Activated T-helper 17 cell treated with anti-CD3 and anti-CD28 coated beads, Interleukin-2, amount 50 U/mL, for 72 hours (primary cell): ENCODE measurements at regions not wholly inside any gene's neighbourhood (a gene's known extent, or its start where the extent isn't known, plus 50 kb on each side); places are given as distances from the start of the nearest gene placed in this dataset.

Source experiments
- ATAC-seq: fragments of 150-1000 bp; cut with Tn5 transposase; replicated peaks from 2 replicates; pipeline ENCODE4 v1.10.0; 2021; ENCODE audit warnings: mild to moderate bottlenecking, moderate library complexity
- H3K27ac Mint-ChIP-seq: one replicate; pipeline ENCODE4 v1.8.0; 2022; ENCODE audit warnings: mixed read lengths
- H3K27me3 Mint-ChIP-seq: one replicate; pipeline ENCODE4 v1.8.0; 2022; ENCODE audit warnings: mixed read lengths
- H3K36me3 Mint-ChIP-seq: one replicate; pipeline ENCODE4 v1.8.0; 2022; ENCODE audit warnings: low read depth, mild to moderate bottlenecking, mixed read lengths
- H3K4me1 Mint-ChIP-seq: one replicate; pipeline ENCODE4 v1.8.0; 2022; ENCODE audit warnings: mixed read lengths
- H3K4me3 Mint-ChIP-seq: one replicate; pipeline ENCODE4 v1.8.0; 2022; ENCODE audit warnings: mild to moderate bottlenecking, mixed read lengths
- H3K9me3 Mint-ChIP-seq: one replicate; pipeline ENCODE4 v1.8.0; 2022; ENCODE audit warnings: mixed read lengths

- Mint-ChIP-seq H3K4me1 (no peaks in the 10 kb centered on the region), H3K4me3 (no peak overlapping the region), H3K9me3 (no peaks in the 10 kb centered on the region), H3K27me3 (peaks cover 4% of the 10 kb centered on the region), H3K27ac (no peak overlapping the region), H3K36me3 (no peaks in the 10 kb centered on the region)
- no peak for ATAC-seq
Measured at GRCh38 chr12:58224536-58225105, 283.3 kb downstream of the ATP23 start.

DNA sequence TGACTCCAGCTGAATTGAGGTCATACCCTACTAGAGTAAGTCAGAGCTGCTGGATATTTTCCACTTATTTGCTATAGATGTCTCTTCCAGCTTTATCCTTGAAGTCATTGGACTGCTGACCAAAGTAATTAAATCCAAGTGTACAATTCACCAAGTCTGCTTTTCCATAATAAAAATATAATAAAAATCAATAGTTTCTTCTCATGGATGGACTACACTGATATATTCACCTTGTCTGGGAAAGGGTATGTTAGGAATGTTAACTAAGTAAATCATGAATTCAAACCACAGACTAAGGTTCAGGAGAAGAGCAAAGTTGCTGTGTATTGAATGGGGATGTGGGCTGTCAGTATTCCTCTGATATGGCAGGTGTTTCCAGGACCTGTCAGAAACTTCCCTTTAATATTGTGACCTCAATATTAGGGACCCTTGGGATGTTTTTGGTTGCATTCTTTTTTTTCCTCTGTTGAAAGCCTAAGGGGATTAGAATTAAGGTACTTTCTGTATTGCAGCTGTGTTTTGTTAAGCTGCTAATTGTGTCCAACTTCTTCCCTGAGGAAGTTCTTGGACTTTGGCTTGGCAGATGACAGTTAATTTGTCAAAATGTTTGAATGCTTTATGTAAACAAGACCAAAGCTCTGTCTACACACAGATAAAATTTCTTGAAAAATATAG, 284.0 kb downstream of the ATP23 start:
- no peak for ATAC-seq
- Mint-ChIP-seq H3K4me1 (no peaks in the 10 kb centered on the region), H3K9me3 (peaks cover 4% of the 10 kb centered on the region), H3K36me3 (no peaks in the 10 kb centered on the region), H3K4me3 (no peak overlapping the region), H3K27ac (no peak overlapping the region), H3K27me3 (peaks cover 4% of the 10 kb centered on the region)

- ATAC-seq, result no peak
- Mint-ChIP-seq H3K4me3 (no peak overlapping the region), H3K9me3 (peaks cover 7% of the 10 kb centered on the region), H3K36me3 (no peaks in the 10 kb centered on the region), H3K27ac (no peak overlapping the region), H3K27me3 (peaks cover 34% of the 10 kb centered on the region), H3K4me1 (no peaks in the 10 kb centered on the region)
Measured at GRCh38 chr12:58233886-58234285, 292.5 kb downstream of the ATP23 start.

- no peaks in the 10 kb centered on the region for H3K4me1 Mint-ChIP-seq
- no peak overlapping the region for H3K27ac Mint-ChIP-seq
- no peak for ATAC-seq
- peaks cover 3% of the 10 kb centered on the region for H3K9me3 Mint-ChIP-seq
- H3K27me3 Mint-ChIP-seq, result peaks cover 37% of the 10 kb centered on the region
- no peak overlapping the region for H3K4me3 Mint-ChIP-seq
- no peaks in the 10 kb centered on the region for H3K36me3 Mint-ChIP-seq
Measured at GRCh38 chr12:58238411-58238810, 297.0 kb downstream of the ATP23 start.

GRCh38 chr12:58241099-58241498, 299.7 kb downstream of the ATP23 start:
- peaks cover 31% of the 10 kb centered on the region for H3K27me3 Mint-ChIP-seq
- no peaks in the 10 kb centered on the region for H3K9me3 Mint-ChIP-seq
- H3K27ac Mint-ChIP-seq, result no peak overlapping the region
- no peaks in the 10 kb centered on the region for H3K4me1 Mint-ChIP-seq
- ATAC-seq, result no peak
- H3K4me3 Mint-ChIP-seq, result no peak overlapping the region
- no peaks in the 10 kb centered on the region for H3K36me3 Mint-ChIP-seq

- H3K36me3 Mint-ChIP-seq, result no peaks in the 10 kb centered on the region
- no peaks in the 10 kb centered on the region for H3K9me3 Mint-ChIP-seq
- H3K27me3 Mint-ChIP-seq, result peaks cover 16% of the 10 kb centered on the region
- no peak overlapping the region for H3K27ac Mint-ChIP-seq
- H3K4me3 Mint-ChIP-seq, result no peak overlapping the region
- no peaks in the 10 kb centered on the region for H3K4me1 Mint-ChIP-seq
- no peak for ATAC-seq
Measured at GRCh38 chr12:58242796-58243630, 301.6 kb downstream of the ATP23 start.

DNA sequence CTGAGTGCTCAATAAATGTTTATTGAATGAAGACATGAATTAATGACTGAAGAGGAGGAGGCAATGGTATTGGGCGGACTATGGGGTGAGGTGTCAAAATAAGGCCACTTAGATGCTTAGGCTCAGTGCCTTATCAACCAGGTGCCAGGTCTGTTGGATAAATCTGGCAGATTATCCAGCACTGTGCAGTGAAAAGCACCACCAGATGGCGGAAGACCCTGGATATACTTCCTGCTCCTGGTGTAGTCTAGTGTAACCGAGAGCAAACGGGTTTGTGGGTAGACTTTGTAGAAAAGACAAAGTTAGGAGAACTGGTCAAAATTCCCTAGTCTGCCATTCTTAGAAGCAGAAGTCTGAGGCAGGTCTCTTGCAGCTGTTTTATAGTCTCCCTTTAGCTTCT, 306.3 kb downstream of the ATP23 start:
- ATAC-seq, result no peak
- Mint-ChIP-seq H3K9me3 (no peaks in the 10 kb centered on the region), H3K27ac (no peak overlapping the region), H3K36me3 (no peaks in the 10 kb centered on the region), H3K4me1 (no peaks in the 10 kb centered on the region), H3K4me3 (no peak overlapping the region), H3K27me3 (peaks cover 5% of the 10 kb centered on the region)

DNA sequence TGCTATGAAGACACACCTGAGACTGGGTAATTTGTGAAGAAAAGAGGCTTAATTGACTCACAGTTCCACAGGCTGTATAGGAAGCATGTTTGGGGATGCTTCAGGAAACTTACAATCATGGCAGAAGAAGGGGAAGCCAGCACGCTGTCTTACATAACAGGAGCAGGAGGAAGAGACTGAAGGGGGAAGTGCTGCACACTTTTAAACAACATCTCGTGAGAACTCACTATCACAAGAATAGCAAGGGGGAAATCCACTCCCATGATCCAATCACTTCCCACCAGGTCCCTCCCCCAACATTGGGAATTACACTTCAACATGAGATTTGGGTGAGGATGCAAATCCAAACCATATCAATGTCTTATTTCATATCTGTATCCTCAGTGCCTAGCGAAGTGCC, 307.2 kb downstream of the ATP23 start:
- no peak for ATAC-seq
- H3K4me1 Mint-ChIP-seq, result no peaks in the 10 kb centered on the region

DNA sequence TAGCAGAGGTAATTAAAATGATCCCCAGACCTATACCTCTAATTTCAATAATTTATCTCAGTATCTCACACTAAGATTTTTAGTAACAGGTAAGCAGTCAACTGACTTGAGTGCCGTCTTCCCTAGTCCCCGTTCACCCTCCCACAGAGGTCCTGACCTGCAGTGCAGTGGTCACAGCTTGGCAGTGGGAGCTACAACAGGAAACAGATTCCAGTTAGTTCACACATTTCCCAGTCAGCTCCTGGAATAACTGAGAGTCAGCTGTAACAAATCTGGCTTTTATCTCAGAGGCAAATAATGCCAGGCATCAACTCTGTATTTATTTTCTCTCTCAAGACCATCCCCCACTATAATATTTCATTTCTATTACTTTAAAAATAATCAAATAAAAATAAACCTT, 308.2 kb downstream of the ATP23 start:
- H3K27me3 Mint-ChIP-seq, result peaks cover 3% of the 10 kb centered on the region
- ATAC-seq, result no peak
- no peak overlapping the region for H3K4me3 Mint-ChIP-seq
- no peak overlapping the region for H3K27ac Mint-ChIP-seq
- no peaks in the 10 kb centered on the region for H3K4me1 Mint-ChIP-seq
- H3K36me3 Mint-ChIP-seq, result no peaks in the 10 kb centered on the region
- no peaks in the 10 kb centered on the region for H3K9me3 Mint-ChIP-seq

More for the DNA sequence above, 307.2 kb downstream of the ATP23 start:
- Mint-ChIP-seq H3K9me3 (no peaks in the 10 kb centered on the region), H3K36me3 (no peaks in the 10 kb centered on the region), H3K27ac (no peak overlapping the region), H3K27me3 (peaks cover 5% of the 10 kb centered on the region), H3K4me3 (no peak overlapping the region)

- H3K27ac Mint-ChIP-seq, result no peak overlapping the region
- no peak overlapping the region for H3K4me3 Mint-ChIP-seq
- no peak for ATAC-seq
- H3K9me3 Mint-ChIP-seq, result no peaks in the 10 kb centered on the region
- H3K27me3 Mint-ChIP-seq, result peaks cover 5% of the 10 kb centered on the region
- no peaks in the 10 kb centered on the region for H3K36me3 Mint-ChIP-seq
- no peaks in the 10 kb centered on the region for H3K4me1 Mint-ChIP-seq
Measured at GRCh38 chr12:58250077-58250476, 308.7 kb downstream of the ATP23 start.

DNA sequence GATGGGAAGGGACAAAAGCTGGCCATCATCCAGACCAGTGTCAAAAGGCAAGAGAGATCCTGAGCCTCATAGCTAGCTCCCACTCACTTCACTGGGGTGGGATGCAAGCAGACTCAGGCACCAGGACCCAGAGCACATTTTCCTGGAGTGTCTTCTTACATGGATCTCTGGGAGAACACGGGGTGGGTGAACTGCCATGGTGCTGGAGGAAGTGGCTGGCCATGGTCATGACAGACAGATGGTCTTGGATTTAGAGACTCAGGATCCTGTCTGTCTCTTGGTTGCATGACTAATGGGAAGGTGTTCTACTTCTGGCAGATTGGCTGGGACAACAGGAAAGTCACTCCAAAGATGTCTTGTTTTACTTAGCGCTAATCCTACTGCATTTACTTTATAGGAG, 311.5 kb downstream of the ATP23 start:
- no peak for ATAC-seq
- H3K27ac Mint-ChIP-seq, result no peak overlapping the region
- no peak overlapping the region for H3K4me3 Mint-ChIP-seq
- no peaks in the 10 kb centered on the region for H3K4me1 Mint-ChIP-seq
- peaks cover 8% of the 10 kb centered on the region for H3K27me3 Mint-ChIP-seq
- no peaks in the 10 kb centered on the region for H3K9me3 Mint-ChIP-seq
- H3K36me3 Mint-ChIP-seq, result no peaks in the 10 kb centered on the region

GRCh38 chr12:58253663-58254062, 312.3 kb downstream of the ATP23 start:
- ATAC-seq, result no peak
- H3K27me3 Mint-ChIP-seq, result peaks cover 8% of the 10 kb centered on the region
- H3K9me3 Mint-ChIP-seq, result no peaks in the 10 kb centered on the region
- H3K4me3 Mint-ChIP-seq, result no peak overlapping the region
- no peaks in the 10 kb centered on the region for H3K4me1 Mint-ChIP-seq
- no peaks in the 10 kb centered on the region for H3K36me3 Mint-ChIP-seq
- H3K27ac Mint-ChIP-seq, result no peak overlapping the region

GRCh38 chr12:58254463-58255100, 313.2 kb downstream of the ATP23 start:
- Mint-ChIP-seq H3K27ac (no peak overlapping the region), H3K9me3 (no peaks in the 10 kb centered on the region), H3K27me3 (peaks cover 8% of the 10 kb centered on the region), H3K36me3 (no peaks in the 10 kb centered on the region), H3K4me3 (no peak overlapping the region), H3K4me1 (no peaks in the 10 kb centered on the region)
- no peak for ATAC-seq

- no peak for ATAC-seq
- no peaks in the 10 kb centered on the region for H3K4me1 Mint-ChIP-seq
- peaks cover 6% of the 10 kb centered on the region for H3K27me3 Mint-ChIP-seq
- no peak overlapping the region for H3K27ac Mint-ChIP-seq
- H3K36me3 Mint-ChIP-seq, result no peaks in the 10 kb centered on the region
- H3K4me3 Mint-ChIP-seq, result no peak overlapping the region
- peaks cover 6% of the 10 kb centered on the region for H3K9me3 Mint-ChIP-seq
Measured at GRCh38 chr12:58262796-58263195, 321.4 kb downstream of the ATP23 start.

DNA sequence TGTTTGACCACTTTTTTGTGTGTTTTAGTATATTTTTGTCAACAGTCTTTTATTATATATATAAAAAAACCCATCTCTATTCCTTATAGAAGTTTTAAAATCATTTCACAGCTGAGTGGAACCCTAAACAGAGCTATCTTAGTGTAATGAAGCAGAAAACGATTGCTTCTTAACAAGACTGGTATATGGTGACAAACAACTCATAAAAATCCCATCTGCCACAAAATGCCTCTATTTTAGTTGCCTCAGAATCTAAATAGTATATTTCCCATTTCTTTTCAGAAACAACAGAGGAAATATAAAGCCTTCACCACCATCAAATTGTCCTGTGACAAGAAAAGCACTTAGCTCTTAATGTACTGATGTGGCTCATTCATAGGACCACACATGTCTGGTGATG, 322.4 kb downstream of the ATP23 start:
- Mint-ChIP-seq H3K36me3 (no peaks in the 10 kb centered on the region), H3K27ac (no peak overlapping the region), H3K4me1 (no peaks in the 10 kb centered on the region), H3K27me3 (peaks cover 11% of the 10 kb centered on the region), H3K4me3 (no peak overlapping the region), H3K9me3 (peaks cover 6% of the 10 kb centered on the region)
- ATAC-seq, result no peak
